Putamen (tissue), 1 donor: ENCODE measurements at regions not wholly inside any gene's neighbourhood (a gene's known extent, or its start where the extent isn't known, plus 50 kb on each side); places are given as distances from the start of the nearest gene placed in this dataset.
A peak's percentile ranks its signal among the peaks of the same experiment; 100 is the strongest.
"Not testable (repeated sequence)": the region's sequence is repeated elsewhere in the genome, so short reads cannot be mapped to it uniquely, and the experiment has no call there.

ENCODE experiments used
- DNase-seq: peaks from one replicate; pipeline ENCODE4 v3.0.0-alpha.2; 2016; ENCODE audit warnings: low spot score

DNA sequence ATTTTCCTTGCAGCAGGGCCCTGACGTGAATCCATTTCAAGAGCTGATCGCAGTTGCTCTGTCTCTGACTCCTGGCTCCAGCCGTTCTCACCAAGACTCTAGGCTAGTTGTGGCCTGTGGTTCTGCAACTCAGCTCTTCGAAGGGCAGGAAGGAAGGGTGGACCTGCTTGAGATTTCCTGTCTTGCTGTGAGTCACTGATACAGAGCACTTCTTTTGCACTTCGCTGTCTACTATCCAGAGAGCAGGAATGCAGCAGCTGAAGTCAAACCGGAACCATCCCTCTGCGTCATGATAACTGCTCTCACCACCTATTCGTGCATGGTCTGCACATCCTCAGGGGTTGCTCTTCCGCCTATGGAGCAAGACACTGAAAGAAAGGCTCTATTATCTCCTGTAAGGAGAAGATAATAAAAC is 59.7 kb downstream of the RAP2B start:
- peak; percentile 45 for DNase-seq

DNA sequence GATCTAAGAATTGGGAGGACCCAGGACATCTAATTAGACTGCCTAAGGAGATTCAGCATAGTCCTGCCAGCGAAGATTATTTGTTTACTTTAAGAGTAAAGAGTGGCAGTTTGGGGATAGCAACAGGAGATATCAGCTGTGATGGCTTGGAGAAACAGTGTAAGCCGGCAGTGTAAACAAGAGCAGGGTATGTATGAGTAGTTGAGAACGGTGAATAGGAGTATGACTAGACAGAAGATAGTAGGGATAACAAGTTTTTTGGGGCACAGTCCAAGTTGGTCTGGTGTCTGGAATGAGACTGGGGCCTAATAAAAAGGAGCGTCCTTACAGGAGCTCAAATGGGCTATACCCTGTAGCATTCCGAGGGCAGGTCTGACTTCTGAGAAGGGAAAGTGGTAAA is 64.9 kb downstream of the RAP2B start:
- not testable (repeated sequence) for DNase-seq

DNA sequence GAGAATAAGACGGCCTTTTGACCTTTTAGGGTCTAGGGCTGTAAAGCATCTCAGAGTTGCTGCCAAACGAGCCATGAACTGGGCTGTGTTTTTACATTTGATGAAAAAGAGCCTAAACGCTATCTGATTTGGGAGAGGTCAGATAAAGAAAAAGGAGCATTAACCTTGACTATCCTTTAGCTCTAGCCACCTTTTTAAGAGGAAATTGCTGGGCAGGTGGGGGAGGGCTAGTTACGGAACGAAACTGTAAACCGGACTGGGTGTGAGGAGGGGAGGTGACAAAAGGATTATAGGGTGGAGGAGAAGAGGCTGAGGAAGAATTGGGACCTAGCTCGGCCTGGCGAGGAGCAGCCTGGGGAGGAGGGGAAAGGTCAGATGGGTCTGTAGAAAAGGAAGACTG is 68.4 kb downstream of the RAP2B start:
- DNase-seq: not testable (repeated sequence)

DNA sequence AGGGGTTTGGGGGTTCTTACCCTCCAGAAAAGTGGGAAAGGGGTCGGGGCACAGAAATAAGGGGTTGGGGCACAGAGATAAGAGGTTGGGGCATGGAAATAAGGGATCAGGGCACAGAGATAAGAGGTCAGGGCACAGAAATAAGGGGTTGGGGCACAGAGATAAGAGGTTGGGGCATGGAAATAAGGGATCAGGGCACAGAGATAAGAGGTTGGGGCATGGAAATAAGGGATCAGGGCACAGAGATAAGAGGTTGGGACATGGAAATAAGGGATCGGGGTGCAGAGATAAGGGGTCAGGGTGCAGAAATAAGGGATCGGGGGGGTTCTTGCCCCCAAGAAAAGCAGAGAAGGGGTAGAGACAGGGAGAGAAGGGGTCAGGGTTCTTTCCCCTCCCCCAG is 69.2 kb downstream of the RAP2B start:
- not testable (repeated sequence) for DNase-seq

DNA sequence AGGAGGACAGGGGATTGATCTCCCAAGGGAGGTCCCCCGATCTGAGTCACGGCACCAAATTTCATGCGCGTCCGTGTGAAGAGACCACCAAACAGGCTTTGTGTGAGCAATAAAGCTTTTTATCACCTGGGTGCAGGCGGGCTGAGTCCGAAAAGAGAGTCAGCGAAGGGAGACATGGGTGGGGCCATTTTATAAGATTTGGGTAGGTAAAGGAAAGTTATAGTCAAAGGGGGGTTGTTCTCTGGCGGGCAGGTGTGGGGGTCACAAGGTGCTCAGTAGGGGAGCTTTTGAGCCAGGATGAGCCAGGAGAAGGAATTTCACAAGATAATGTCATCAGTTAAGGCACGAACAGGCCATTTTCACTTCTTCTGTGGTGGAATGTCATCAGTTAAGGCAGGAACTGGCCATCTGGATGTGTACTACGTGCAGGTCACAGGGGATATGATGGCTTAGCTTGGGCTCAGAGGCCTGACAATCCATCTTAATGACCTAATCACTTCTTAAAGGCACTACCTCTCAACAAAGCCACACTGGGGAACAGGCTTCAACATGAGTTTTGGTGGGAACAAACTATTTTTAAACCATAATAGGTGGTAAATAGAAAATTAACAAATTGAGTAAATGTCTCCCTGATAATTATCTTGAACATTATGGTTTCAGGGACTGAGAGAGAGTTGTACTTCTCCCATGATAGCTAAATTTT is 70.2 kb downstream of the RAP2B start:
- DNase-seq: not testable (repeated sequence)

DNA sequence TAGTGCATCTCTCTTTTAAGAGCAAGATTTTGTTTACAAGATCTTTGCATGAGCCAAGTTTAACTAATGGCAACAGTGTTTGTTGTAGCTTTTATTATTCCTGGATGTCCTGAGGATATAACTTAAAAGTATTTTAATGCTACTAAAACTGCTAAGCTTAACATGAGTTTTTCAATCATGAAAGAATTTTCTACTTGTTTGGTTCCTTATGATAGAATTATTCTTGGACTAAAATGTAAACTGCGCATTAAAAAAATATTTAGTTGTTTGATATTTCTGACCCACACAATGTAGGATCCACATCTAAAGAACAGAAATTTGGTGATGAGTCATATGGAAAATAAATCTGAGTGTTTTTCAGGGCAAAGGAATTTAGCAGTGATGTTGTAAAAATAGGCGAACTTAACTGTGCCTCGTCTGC is 70.8 kb downstream of the RAP2B start:
- DNase-seq: no peak

DNA sequence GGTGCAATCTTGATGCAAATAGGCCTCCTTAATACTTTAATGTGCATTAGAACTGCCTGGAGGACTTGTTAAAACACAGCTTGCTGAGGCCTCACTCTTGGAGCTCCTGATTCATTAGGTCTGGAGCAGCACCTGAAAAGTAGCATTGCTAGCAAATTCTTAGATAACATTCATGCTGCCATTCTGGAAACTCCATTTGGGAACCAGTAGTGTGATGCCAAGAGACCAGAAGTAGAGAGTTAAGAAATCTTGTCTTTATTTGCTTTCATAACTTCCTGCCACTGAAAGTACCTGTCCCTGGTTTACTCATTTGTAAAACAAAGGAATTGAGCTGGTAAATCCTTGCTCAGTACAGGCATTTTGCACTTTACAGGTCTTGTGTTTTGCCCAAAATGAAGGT is 72.0 kb downstream of the RAP2B start:
- DNase-seq: no peak

DNA sequence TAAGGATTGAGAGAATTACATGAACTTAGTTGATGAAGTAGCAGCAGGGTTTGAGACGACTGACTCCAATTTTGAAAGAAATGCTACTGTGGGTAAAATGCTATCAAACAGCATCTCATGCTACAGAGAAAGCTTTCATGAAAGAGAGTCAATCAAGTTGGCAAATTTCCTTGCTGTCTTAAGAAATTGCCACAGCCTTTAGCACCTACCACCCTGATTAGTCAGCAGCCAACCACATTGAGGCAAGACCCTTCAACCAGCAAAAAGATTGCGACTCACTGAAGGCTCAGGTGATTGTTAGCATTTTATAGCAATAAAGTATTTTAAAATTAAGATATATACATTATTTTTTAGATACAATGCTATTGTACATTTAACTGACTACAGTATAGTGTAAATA is 80.9 kb downstream of the RAP2B start:
- no peak for DNase-seq

DNA sequence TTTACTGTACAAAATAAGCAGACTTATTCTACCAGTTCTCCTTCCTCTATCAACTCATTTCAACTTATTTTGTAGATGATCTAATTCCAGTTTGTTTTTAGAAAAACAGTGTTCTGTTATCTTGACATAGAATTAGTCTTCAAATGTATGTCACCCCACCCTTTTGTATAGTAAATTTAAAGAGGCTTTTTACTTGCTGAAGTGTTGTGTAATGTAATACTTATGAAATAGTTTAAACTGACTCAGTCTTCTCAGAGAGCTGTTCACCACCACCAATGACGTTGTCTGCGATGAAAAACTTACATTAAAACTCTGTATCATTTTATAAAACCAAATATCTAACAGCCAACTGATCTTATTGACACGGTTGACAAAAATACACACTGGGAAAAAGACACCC is 82.9 kb downstream of the RAP2B start:
- no peak for DNase-seq

DNA sequence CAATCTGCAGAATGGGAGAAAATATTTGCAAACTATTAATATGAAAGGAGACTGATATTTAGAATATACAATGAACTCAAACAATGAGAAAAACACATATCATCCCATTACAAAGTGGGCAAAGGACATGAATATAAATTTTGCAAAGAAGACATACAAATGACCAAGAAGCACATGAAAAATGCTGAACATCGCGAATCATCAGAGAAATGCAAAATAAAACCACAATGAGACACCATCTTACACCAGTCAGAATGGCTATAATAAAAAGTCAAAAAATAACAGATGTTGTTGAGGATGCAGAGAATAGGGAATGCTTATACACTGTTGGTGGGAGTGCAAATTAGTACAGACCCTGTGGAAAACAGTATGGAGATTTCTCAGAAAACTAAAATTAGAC is 83.6 kb downstream of the RAP2B start:
- no peak for DNase-seq

DNA sequence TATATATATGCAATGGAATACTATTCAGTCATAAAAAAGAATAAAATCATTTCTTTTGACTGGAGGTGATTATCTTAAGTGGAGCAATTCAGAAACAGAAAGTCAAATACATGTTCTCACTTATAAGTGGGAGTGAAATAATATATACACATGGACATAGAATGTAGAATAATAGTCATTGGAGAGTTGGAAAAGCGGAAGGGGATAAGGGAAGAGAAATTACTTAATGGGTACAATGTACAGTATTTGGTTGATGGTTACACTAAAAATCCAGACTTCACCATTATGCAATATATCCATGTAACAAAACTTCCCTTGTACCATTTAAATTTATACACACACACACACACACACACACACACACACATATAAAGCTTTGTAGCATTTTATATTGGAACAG is 84.3 kb downstream of the RAP2B start:
- DNase-seq: no peak

DNA sequence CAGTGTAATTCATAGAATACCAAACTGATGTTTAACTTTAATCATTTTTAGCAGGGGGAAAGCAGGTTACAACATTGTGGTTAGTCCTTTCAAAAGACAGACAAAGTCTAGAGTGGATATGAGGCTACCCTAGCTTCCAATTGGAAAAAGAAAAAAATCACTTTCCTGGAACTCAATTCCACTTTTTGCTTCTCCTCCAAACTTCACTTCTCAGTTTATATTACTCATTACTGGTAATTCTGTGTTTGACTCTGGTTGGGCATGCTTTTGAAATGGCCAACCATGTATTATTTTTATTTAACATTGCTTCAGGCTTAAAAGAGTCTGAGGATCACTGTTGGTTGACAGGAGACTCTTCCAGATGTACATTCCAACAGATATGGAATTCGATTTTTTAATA is 84.8 kb downstream of the RAP2B start:
- no peak for DNase-seq

DNA sequence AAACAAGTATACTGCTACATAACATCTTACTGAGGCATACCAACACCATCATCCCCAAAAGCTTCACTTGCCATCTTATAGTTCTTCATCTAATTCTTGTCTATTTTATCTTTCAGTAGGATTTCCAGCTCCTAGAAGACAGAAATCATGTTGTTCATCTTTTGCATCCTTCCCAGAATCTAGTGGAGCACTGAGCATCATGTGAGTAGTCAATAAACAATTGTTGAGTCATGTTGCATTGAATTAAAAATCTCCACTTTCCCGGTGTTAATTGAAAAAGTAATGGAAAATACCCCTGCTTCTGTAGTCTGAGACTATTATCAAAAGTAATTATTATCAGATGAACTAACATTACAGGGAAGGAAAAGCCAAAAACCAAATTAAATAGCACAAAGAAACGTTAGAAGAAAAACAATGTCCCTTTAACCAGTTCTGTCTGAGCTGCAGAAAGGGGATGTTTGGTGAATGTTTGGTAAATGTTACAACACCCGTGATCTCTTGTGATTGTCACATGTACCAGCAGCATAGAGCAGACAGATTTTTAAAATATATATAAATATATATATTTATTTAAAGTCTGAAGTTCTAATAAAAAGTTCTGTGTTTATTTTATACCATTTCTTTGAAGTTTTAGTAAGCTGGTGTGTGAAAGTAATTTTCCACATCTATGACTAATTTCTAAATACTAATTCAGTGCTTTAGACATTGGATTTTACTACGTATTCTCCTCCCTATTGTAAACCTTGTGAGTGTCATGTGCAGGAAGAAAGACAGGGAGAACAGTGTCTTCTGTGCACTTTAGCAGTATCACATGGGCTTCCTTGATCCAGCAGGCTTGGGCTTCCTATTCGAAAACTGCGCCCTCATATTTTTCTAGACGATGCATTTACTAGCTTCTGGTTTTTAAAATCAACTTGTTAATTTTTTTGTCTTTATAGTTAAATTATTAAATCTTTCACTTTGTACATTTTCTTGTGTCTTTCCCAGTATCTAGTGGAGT is 85.6 kb downstream of the RAP2B start:
- no peak for DNase-seq

DNA sequence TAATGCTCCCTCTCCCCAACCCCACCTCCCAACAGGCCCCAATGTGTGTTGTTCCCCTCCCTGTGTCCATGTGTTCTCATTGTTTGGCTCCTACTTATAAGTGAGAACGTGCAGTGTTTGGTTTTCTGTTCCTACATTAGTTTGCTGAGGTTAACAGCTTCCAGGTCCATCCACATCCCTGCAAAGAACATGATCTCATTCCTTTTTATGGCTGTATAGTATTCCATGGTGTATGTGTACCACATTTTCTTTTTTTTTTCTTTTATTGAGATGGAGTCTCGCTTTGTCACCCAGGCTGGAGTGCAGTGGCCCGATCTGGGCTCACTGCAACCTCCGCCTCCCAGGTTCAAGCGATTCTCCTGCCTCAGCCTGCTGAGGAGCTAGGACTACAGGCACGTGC is 86.8 kb downstream of the RAP2B start:
- DNase-seq: not testable (repeated sequence)

DNA sequence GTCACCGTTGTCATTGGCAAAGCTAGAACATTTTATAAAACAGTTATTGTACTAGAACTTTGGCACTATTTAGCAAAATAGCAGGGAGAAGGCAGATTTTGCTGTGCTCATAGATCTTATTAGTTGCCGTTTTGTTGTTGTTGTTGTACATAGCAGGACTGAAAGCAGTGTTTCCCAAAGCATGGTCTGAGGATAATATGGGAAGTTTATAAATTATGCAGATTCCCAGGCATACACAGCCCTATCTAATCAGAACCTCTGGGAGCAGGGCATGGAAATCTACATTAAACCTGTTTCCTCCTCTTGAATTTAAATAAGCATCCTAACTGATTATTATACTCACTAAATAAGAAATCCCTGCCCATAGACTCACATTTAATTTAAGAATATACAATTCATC is 87.9 kb downstream of the RAP2B start:
- no peak for DNase-seq

DNA sequence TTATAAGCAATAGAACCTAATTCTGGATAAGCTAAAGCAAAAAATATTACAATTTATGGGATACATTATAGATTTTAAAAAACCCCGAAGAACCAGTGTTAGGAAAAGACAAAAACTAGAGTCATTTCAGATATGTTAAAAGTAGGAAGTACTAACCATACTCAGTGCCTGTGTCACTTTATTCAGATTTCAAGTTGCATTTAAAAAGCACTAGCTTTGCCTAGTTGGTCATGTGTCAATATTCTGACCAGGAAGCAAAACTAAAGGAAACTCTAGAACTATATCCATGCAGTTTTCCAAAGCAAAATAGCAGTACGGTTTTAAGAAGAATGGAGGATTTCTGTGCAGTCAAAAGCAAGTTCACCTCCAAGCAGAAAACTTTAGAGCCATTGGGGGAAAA is 88.4 kb downstream of the RAP2B start:
- no peak for DNase-seq

DNA sequence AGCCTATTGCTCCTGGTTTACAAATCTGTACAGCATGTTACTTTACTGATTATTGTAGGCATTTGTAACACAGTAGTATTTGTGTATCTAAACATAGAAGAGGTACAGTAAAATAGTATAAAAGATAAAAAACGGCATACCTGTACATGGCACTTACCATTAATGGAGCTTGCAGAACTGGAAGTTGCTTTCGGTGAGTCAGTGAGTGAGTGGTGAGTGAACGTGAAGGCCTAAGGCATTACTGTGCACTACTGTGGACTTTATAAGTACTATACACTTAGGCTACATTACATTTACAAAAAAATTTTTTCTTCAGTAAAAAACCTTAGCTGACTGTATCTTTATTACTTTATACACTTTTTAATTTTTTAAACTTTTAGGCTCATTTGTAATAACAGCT is 90.9 kb downstream of the RAP2B start:
- no peak for DNase-seq

DNA sequence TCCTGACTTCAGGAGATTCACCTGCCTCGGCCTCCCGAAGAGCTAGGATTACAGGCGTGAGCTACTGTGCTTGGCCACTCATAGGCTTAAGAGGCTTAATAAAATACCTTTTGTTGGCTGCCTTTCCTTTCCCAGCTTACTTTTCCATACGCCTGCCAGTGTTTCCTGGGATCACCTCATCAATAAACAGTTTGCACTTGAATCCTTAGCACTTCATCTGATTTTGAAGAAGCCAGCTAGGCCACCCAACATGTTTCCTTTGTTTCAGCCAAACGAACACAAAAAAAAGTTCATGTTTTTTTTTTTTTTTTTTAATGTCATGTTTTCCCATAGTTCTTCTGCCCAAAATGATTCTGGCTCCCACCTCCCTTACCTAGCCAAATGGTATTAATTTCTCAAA is 92.3 kb downstream of the RAP2B start:
- DNase-seq: no peak

DNA sequence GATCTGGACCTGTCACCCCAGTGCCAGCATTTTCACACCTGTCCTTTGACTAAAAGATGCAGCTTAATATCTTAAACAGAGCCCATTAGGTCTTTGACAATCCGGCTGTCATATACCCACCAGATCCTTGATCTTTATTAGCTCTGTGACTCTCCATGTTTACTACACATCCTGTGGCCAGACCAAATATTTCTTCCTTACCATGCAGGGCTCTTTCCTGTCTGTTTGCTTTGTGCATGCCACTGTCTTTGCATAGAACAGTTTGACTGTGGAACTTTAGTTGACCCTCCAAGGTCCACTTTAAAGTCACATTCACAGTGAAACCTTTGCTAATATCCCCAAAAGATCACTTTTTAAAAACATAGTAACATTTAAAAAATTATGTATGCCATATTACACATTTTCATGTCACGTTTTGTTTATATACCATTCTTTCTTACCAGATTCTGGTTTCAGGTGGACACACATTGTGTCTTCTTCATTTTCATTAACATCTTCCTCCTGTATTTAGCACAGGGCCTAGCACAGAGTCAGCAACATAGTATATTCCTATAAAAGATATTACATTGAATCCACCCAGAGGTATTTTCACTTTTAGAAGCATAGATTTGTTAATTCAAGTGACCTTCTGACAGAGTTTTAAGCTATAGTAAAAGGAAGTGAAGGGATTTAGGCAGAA is 95.8 kb downstream of the RAP2B start:
- DNase-seq: no peak

DNA sequence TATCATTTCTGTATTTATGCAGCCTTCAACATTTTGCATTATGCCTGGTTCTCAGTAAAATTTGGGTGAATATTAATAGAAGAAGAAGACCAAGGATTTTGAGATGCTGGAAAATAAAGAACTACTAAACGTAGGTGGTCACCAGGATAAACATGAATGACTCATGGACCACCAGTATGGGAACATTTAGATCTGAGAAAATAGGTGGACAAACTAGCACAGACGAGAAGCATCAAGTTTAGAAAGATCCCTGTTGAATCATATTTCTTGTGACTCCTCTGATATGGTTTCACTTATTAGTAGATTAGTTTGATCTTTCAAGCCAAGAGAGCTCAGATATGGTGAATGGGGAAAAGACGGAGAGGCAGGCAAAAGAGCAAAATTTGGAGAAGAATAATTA is 97.9 kb downstream of the RAP2B start:
- no peak for DNase-seq

DNA sequence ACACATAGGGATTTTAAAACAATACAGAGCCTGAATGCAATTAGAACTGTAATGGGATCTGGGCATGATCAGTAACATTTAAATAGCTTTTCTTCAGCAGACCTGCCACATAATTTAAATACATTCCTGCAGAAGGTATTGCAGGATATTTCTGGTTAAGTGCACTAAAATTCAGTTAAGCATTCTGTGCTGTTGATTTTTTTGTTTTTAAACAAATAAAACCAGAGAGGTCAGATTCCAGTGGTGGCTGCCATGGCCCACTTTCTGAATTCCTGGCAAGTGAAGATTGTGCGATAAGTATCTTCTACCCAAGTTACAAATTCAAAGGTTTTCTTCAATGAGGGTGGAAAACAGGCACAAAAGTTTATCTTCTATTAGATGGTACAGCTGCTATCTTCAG is 98.7 kb downstream of the RAP2B start:
- no peak for DNase-seq

DNA sequence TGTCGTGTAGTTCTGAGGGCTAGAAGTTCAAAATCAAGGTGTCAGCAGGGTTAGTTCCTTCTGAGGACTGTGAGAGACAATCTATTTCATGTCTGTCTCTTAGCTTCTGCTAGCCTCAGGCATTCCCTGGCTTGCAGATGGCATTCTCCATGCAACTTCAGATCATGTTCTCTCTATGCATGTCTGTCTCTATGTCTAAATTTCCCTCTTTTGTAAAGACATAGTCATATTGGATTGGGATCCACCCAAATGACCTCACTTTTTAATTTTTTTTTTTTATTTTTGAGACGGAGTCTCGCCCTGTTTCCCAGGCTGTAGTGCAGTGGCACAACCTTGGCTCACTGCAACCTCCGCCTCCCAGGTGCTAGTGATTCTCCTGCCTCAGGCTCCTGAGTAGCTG is 104.6 kb downstream of the RAP2B start:
- DNase-seq: no peak
